K562 (cell line): ENCODE measurements at regions not wholly inside any gene's neighbourhood (a gene's known extent, or its start where the extent isn't known, plus 50 kb on each side); places are given as distances from the start of the nearest gene placed in this dataset.

Experiments
- ATAC-seq: fragments of 200-7000 bp; cut with Tn5 transposase; 3 replicates; pipeline ENCODE4 v1.9.1; 2020; ENCODE audit warnings: moderate library complexity
- BruUV-seq: library from RNA; stranded (reverse); fragments of 400-500 nt; replicated peaks from 2 replicates; lab custom pipeline; 2021; lab: Mats Ljungman, UMichigan
- CTCF ChIA-PET: fragments of 300-600 bp; formaldehyde crosslinking; extraction: SDS; loops from one replicate; lab custom pipeline; 2021; ENCODE audit warnings: low intra/inter-chr PET ratio; lab: Yijun Ruan, JAX
- POLR2A ChIA-PET: fragments of 300-600, 350-650 bp; sonication (Branson Sonifier 250); formaldehyde crosslinking; extraction: SDS; loops from one replicate; lab custom pipeline; 2021; ENCODE audit warnings: antibody characterized with exemption, inconsistent platforms; lab: Yijun Ruan, JAX
- DNase-seq, 4 experiments: peaks; one replicate each; pipeline versions ENCODE4 v3.0.0 to v3.0.0-alpha.2; 2011 to 2018; ENCODE audit warnings: low spot score in 3 of 4, mixed read lengths in 3 of 4; ENCODE audit errors: extremely low read depth in 1 of 4
- FAIRE-seq: peaks from 2 replicates; lab custom pipeline; 2011; peaks lifted over from hg19 to GRCh38; lab: Jason Lieb, UNC
- H2AFZ ChIP-seq: 2 replicates; pipeline ENCODE4 v1.6.0; 2011; ENCODE audit warnings: low read depth, low read length, control low read depth, inconsistent platforms
- H3K27ac ChIP-seq: fragments of 200-600 bp; 3 replicates; pipeline ENCODE4 v1.8.0; 2011; ENCODE audit warnings: low read depth, mild to moderate bottlenecking, control low read depth, inconsistent platforms, low read length, moderate library complexity, mixed read lengths; ENCODE audit errors: extremely low read depth
- H3K27me3 ChIP-seq, 2 experiments: fragments of 300-600 bp in 1 of 2; 2 replicates in 1 of 2; 3 replicates in 1 of 2; pipeline versions ENCODE4 v1.6.0 to v1.8.0; 2011; ENCODE audit warnings: inconsistent platforms in 2 of 2, low read length in 2 of 2, mild to moderate bottlenecking in 1 of 2, mixed read lengths in 1 of 2, moderate library complexity in 1 of 2; ENCODE audit not compliant: control insufficient read depth in 2 of 2, insufficient read depth in 2 of 2
- H3K36me3 ChIP-seq: fragments of 300-600 bp; 3 replicates; pipeline ENCODE4 v1.8.0; 2011; ENCODE audit warnings: mild to moderate bottlenecking, low read length, inconsistent platforms; ENCODE audit not compliant: control insufficient read depth, insufficient read depth
- H3K4me1 ChIP-seq, 2 experiments: fragments of 200-600 bp in 1 of 2; replicated peaks in 1 of 2; 2 replicates in 1 of 2; 3 replicates in 1 of 2; pipeline versions ENCODE4 v1.5.1 to v1.8.0; 2011; ENCODE audit warnings: inconsistent platforms in 2 of 2, low read length in 2 of 2, mild to moderate bottlenecking in 1 of 2, mixed read lengths in 1 of 2, moderate library complexity in 1 of 2; ENCODE audit not compliant: control insufficient read depth in 2 of 2, insufficient read depth in 2 of 2
- H3K4me2 ChIP-seq: 2 replicates; pipeline ENCODE4 v1.6.1; 2011; ENCODE audit warnings: low read length, control low read depth, inconsistent platforms, mixed read lengths; ENCODE audit not compliant: insufficient read depth
- H3K4me3 ChIP-seq: fragments of 200-600 bp; sonication (generic), shearing (Covaris generic); 2 replicates; pipeline ENCODE4 v1.5.1; 2016; ENCODE audit warnings: control low read depth, inconsistent platforms
- H3K79me2 ChIP-seq: fragments of 200-600 bp; 3 replicates; pipeline ENCODE4 v1.8.0; 2011; ENCODE audit warnings: low read length, inconsistent platforms; ENCODE audit not compliant: control insufficient read depth, insufficient read depth
- H3K9ac ChIP-seq, 2 experiments: 2 replicates each; pipeline versions ENCODE4 v1.6.0 to v1.6.1; 2011; ENCODE audit warnings: low read depth in 2 of 2, low read length in 2 of 2, control low read depth in 1 of 2, inconsistent platforms in 1 of 2, mild to moderate bottlenecking in 1 of 2, mixed read lengths in 1 of 2; ENCODE audit not compliant: insufficient read depth in 1 of 2
- H3K9me1 ChIP-seq: one replicate; pipeline ENCODE4 v1.6.0; 2011; ENCODE audit warnings: inconsistent platforms, mild to moderate bottlenecking, low read length, moderate library complexity; ENCODE audit not compliant: control insufficient read depth, insufficient read depth
- H3K9me3 ChIP-seq: replicated peaks from 2 replicates; pipeline ENCODE4 v1.5.1; 2011; ENCODE audit warnings: low read depth, low read length, inconsistent platforms; ENCODE audit not compliant: control insufficient read depth, insufficient read depth
- H4K20me1 ChIP-seq: replicated peaks from 2 replicates; pipeline ENCODE4 v1.6.1; 2011; ENCODE audit warnings: low read length, inconsistent platforms, mixed read lengths; ENCODE audit not compliant: control insufficient read depth, insufficient read depth
- CEBPB ChIP-seq: fragments of 450-650 bp; IDR thresholded peaks from 2 replicates; pipeline ENCODE4 v1.6.1; 2016; ENCODE audit warnings: missing genetic modification characterization, missing compliant biosample characterization
- CEBPG ChIP-seq, 3 experiments: fragments of 200-800 bp in 1 of 3; sonication (Bioruptor generic) in 1 of 3; sonication (generic) in 1 of 3; formaldehyde crosslinking in 1 of 3; IDR thresholded peaks in 2 of 3; conservative IDR thresholded peaks in 1 of 3; 2 replicates each; pipeline versions ENCODE4 v1.6.1 to v1.8.0; 2016 to 2022; ENCODE audit warnings: missing compliant biosample characterization in 2 of 3, missing genetic modification characterization in 2 of 3, mild to moderate bottlenecking in 1 of 3, missing genetic modification reagents in 1 of 3
- CHD4 ChIP-seq: fragments of 200-600 bp; sonication (generic); IDR thresholded peaks from 3 replicates; pipeline ENCODE4 v1.6.1; 2012; ENCODE audit warnings: low read depth, mild to moderate bottlenecking, mixed read lengths, low read length, inconsistent platforms; ENCODE audit not compliant: insufficient read depth, insufficient replicate concordance, poor library complexity, severe bottlenecking
- EP400 ChIP-seq: fragments of 450-650 bp; IDR thresholded peaks from 2 replicates; pipeline ENCODE4 v1.6.1; 2017; ENCODE audit warnings: antibody characterized with exemption, mild to moderate bottlenecking, moderate library complexity
- FOXJ3 ChIP-seq: sonication (generic); formaldehyde crosslinking; IDR thresholded peaks from 2 replicates; pipeline ENCODE4 v1.4.0; 2020; ENCODE audit warnings: mild to moderate bottlenecking, missing genetic modification reagents
- FOXM1 ChIP-seq, 2 experiments: fragments of 450-650 bp in 1 of 2; sonication (generic) in 1 of 2; formaldehyde crosslinking in 1 of 2; IDR thresholded peaks; 2 replicates each; pipeline versions ENCODE4 v1.6.1 to v1.9.0; 2017 to 2022; ENCODE audit warnings: low read depth in 2 of 2, mild to moderate bottlenecking in 2 of 2, missing genetic modification reagents in 1 of 2, moderate library complexity in 1 of 2
- HEY1 ChIP-seq: fragments of 250-450 bp; sonication (Bioruptor Pico); IDR thresholded peaks from 2 replicates; pipeline ENCODE4 v1.5.0; 2020; ENCODE audit warnings: mild to moderate bottlenecking, moderate library complexity, borderline replicate concordance
- HOMEZ ChIP-seq: fragments of 250-450 bp; sonication (Bioruptor Pico); IDR thresholded peaks from 2 replicates; pipeline ENCODE4 v1.4.0; 2020; ENCODE audit warnings: mild to moderate bottlenecking, moderate library complexity
- KAT7 ChIP-seq: sonication (generic); formaldehyde crosslinking; IDR thresholded peaks from 2 replicates; pipeline ENCODE4 v1.8.0; 2022; ENCODE audit warnings: missing genetic modification reagents, mild to moderate bottlenecking, borderline replicate concordance
- MYC ChIP-seq, 2 experiments: fragments of 250-450 bp in 1 of 2; sonication (Bioruptor Pico) in 1 of 2; IDR thresholded peaks; 2 replicates each; pipeline versions ENCODE4 v1.5.1 to v1.6.1; 2012 to 2021; ENCODE audit warnings: low read depth in 2 of 2, borderline replicate concordance in 1 of 2, improper control_type of control experiment in 1 of 2, low read length in 1 of 2, mild to moderate bottlenecking in 1 of 2, moderate library complexity in 1 of 2
- SNRNP70 ChIP-seq: fragments of 200-400 bp; formaldehyde crosslinking; optimal IDR thresholded peaks from 2 replicates; pipeline ENCODE3; 2017; ENCODE audit warnings: low read depth, low read length
- ZNF23 ChIP-seq: fragments of 250-450 bp; sonication (Bioruptor Pico); IDR thresholded peaks from 2 replicates; pipeline ENCODE4 v1.4.0; 2020; ENCODE audit warnings: mild to moderate bottlenecking
- ZNF239 ChIP-seq: fragments of 250-450 bp; sonication (Bioruptor Pico); IDR thresholded peaks from 2 replicates; pipeline ENCODE4 v1.4.0; 2020; ENCODE audit warnings: mild to moderate bottlenecking
- ZNF253 ChIP-seq: fragments of 250-450 bp; sonication (Bioruptor Pico); conservative IDR thresholded peaks from 2 replicates; pipeline ENCODE4 v1.6.1; 2021; ENCODE audit warnings: mild to moderate bottlenecking
- ZNF282 ChIP-seq: sonication (generic); formaldehyde crosslinking; IDR thresholded peaks from 2 replicates; pipeline ENCODE4 v1.8.1; 2023; ENCODE audit warnings: missing genetic modification reagents
- WGBS: fragments of 100-300 bp; shearing (Covaris generic); methylation state at CpG from one replicate; pipeline ENCODE4 v1.1.6; 2016; ENCODE audit warnings: low coverage, mixed read lengths; ENCODE audit not compliant: insufficient coverage; ENCODE audit errors: missing lambda C conversion rate; 5-methylcytosine and 5-hydroxymethylcytosine counted together
- in situ Hi-C: fragments of 300-500 bp; cut with MboI; formaldehyde crosslinking; loops from 4 replicates; pipeline ENCODE4 v1.15.0; 2018; ENCODE audit warnings: inconsistent platforms, mixed read lengths
- intact Hi-C: fragments of 100-400 bp; cut with micrococcal nuclease; formaldehyde crosslinking; loops from 2 replicates; pipeline ENCODE4 v1.14.2; 2022

GRCh38 chr13:81302677-81303076, 961.8 kb upstream of the SPRY2 start:
- 31% methylated on average over 2 of the region's 2 CpGs for WGBS
- no peak for FAIRE-seq
- CTCF ChIA-PET, result no interaction called here
- H3K9me3 ChIP-seq, result no peaks in the 10 kb centered on the region
- H3K36me3 ChIP-seq, result no peaks in the 10 kb centered on the region
- intact Hi-C loops, result no loop called here
- no TSS peak for BruUV-seq
- H3K9ac ChIP-seq, result no peak overlapping the region
- H3K4me2 ChIP-seq, result no peak overlapping the region
- TF ChIP-seq CEBPB (tag) (peak; percentile 56; the same call in 1 of the 2 replicates), EP400 (no peak), CEBPG (CRISPR knock-in tag; IDR thresholded peaks at IDR 0.05) (no peak), CEBPG (tag; conservative IDR thresholded peaks at IDR 0.05 in 1 of 2, IDR thresholded peaks at IDR 0.05 in 1 of 2) (peak; percentile 19 to 61; a peak in 2 of 4 replicates)
- H3K9me1 ChIP-seq, result no peaks in the 10 kb centered on the region
- no peak for DNase-seq
- H2AFZ ChIP-seq, result no peak overlapping the region
- no peak overlapping the region for H3K4me3 ChIP-seq
- H3K27me3 ChIP-seq, result no peaks in the 10 kb centered on the region
- POLR2A ChIA-PET, result no interaction called here
- ATAC-seq, result no peak
- H3K27ac ChIP-seq, result no peak overlapping the region
- no peaks in the 10 kb centered on the region for H3K4me1 ChIP-seq
- H3K79me2 ChIP-seq, result no peaks in the 10 kb centered on the region
- in situ Hi-C loops, result no loop called here
- no peaks in the 10 kb centered on the region for H4K20me1 ChIP-seq

GRCh38 chr13:81302125-81302524, 961.2 kb upstream of the SPRY2 start:
- CTCF ChIA-PET, result no interaction called here
- no peaks in the 10 kb centered on the region for H3K27me3 ChIP-seq
- TF ChIP-seq HOMEZ, result no peak
- TF ChIP-seq CHD4, result no peak
- no peak for TF ChIP-seq FOXJ3 (CRISPR knock-in tag)
- TF ChIP-seq MYC (IDR thresholded peaks at IDR 0.05; ENCODE audit: low read depth, low read length), result no peak
- TF ChIP-seq MYC (CRISPR knock-in tag; IDR thresholded peaks at IDR 0.05; ENCODE audit: borderline replicate concordance, low read depth), result no peak
- no peak for TF ChIP-seq SNRNP70
- no peak for TF ChIP-seq KAT7 (CRISPR knock-in tag)
- TF ChIP-seq ZNF239 (CRISPR knock-in tag), result no peak
- TF ChIP-seq ZNF253 (CRISPR knock-in tag), result no peak
- TF ChIP-seq ZNF23 (CRISPR knock-in tag), result no peak
- no peak for TF ChIP-seq FOXM1 (IDR thresholded peaks at IDR 0.05; ENCODE audit: low read depth)
- no peak for TF ChIP-seq FOXM1 (CRISPR knock-in tag; IDR thresholded peaks at IDR 0.05; ENCODE audit: low read depth)
- no peak for TF ChIP-seq HEY1 (CRISPR knock-in tag)
- no peak for TF ChIP-seq ZNF282 (CRISPR knock-in tag)

More at GRCh38 chr13:81302125-81302524, 961.2 kb upstream of the SPRY2 start:
- no TSS peak for BruUV-seq
- no peaks in the 10 kb centered on the region for H4K20me1 ChIP-seq
- H3K79me2 ChIP-seq, result no peaks in the 10 kb centered on the region
- H3K9ac ChIP-seq, result no peak overlapping the region
- no peaks in the 10 kb centered on the region for H3K36me3 ChIP-seq
- H3K4me2 ChIP-seq, result no peak overlapping the region
- no peak overlapping the region for H3K27ac ChIP-seq
- H3K4me1 ChIP-seq, result no peaks in the 10 kb centered on the region
- H3K9me1 ChIP-seq, result no peaks in the 10 kb centered on the region
- DNase-seq, result no peak
- no peak overlapping the region for H2AFZ ChIP-seq
- no peak for FAIRE-seq
- no peak overlapping the region for H3K4me3 ChIP-seq
- in situ Hi-C loops (no loop called here), intact Hi-C loops (no loop called here)
- H3K9me3 ChIP-seq, result no peaks in the 10 kb centered on the region
- no peak for ATAC-seq
- POLR2A ChIA-PET, result no interaction called here
